ENCODE measurements at regions not wholly inside any gene's neighbourhood (a gene's known extent, or its start where the extent isn't known, plus 50 kb on each side); places are given as distances from the start of the nearest gene placed in this dataset.

DNA sequence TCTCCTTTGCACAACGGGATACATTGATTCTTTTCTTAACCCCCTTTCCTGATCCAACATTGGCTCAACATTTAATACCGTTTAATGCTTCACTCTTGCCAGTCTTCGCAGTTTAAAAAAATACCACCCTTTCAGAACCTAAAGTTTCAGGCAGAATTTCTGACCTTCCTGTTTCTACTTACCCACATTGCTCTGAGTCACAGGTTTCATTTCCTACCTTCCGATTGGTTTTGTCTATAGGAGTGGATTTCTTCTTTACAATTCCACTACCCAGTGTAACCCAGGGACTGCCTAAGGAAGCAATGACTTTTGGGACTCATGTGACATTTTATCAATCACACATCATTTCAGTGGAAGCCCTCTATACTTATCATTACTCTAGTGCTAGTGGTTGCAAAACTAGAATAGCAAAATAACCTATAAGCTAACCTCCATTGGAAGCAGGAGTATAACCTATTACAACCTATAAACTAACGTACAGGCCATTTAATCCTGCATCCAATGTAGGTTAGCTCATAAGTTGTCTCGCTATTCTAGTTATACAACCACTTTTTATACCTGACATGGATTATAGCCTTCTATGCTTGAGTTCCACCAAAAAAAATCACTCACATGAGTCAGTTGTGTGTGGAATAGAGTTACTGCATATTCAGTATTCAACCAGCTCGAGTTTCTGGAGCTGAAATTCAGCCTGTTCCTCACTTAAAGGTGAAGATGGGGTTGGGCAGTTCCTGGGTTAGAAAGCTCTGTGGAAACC, 64.9 kb upstream of the KITLG start:
- Histone ChIP-seq H3K9me3 (no peaks in the 10 kb centered on the region), H3K4me3 (no peak overlapping the region), H3K36me3 (no peaks in the 10 kb centered on the region), H3K4me1 (no peaks in the 10 kb centered on the region), H3K27me3 (no peaks in the 10 kb centered on the region), H3K27ac (no peak overlapping the region)
- intact Hi-C loops (cut with DNase I) = no loop called here
- TF ChIP-seq, protein P1, sequence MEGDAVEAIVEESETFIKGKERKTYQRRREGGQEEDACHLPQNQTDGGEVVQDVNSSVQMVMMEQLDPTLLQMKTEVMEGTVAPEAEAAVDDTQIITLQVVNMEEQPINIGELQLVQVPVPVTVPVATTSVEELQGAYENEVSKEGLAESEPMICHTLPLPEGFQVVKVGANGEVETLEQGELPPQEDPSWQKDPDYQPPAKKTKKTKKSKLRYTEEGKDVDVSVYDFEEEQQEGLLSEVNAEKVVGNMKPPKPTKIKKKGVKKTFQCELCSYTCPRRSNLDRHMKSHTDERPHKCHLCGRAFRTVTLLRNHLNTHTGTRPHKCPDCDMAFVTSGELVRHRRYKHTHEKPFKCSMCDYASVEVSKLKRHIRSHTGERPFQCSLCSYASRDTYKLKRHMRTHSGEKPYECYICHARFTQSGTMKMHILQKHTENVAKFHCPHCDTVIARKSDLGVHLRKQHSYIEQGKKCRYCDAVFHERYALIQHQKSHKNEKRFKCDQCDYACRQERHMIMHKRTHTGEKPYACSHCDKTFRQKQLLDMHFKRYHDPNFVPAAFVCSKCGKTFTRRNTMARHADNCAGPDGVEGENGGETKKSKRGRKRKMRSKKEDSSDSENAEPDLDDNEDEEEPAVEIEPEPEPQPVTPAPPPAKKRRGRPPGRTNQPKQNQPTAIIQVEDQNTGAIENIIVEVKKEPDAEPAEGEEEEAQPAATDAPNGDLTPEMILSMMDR (IDR thresholded peaks at IDR 0.05) = no peak
- no peak for DNase-seq (ENCODE audit: low spot score in 2 of 2)

DNA sequence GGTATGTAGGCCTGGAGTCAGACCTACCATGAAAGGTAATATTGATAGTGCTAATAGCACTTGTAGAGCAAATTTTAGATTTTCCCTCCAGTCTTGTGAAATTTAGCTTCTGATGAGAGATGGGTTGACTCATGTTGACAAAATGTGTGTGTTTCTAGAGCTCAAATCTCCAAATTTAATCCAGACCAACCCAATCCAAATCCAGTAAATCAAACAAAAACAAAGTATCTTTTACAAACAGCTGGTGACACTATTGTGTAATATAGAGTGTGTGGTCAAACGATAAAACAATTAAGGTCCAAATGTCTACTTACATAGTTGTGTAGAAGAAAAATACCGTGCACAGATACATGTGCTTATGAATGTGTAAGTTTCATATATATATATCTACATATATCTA, 63.4 kb upstream of the KITLG start:
- Histone ChIP-seq H3K27ac (no peak overlapping the region), H3K36me3 (no peaks in the 10 kb centered on the region), H3K4me1 (no peaks in the 10 kb centered on the region), H3K4me3 (no peak overlapping the region), H3K9me3 (no peaks in the 10 kb centered on the region), H3K27me3 (no peaks in the 10 kb centered on the region)
- DNase-seq (ENCODE audit: low spot score in 2 of 2) = no peak
- intact Hi-C loops (cut with DNase I) = no loop called here
- TF ChIP-seq, protein P1 (IDR thresholded peaks at IDR 0.05) = no peak

DNA sequence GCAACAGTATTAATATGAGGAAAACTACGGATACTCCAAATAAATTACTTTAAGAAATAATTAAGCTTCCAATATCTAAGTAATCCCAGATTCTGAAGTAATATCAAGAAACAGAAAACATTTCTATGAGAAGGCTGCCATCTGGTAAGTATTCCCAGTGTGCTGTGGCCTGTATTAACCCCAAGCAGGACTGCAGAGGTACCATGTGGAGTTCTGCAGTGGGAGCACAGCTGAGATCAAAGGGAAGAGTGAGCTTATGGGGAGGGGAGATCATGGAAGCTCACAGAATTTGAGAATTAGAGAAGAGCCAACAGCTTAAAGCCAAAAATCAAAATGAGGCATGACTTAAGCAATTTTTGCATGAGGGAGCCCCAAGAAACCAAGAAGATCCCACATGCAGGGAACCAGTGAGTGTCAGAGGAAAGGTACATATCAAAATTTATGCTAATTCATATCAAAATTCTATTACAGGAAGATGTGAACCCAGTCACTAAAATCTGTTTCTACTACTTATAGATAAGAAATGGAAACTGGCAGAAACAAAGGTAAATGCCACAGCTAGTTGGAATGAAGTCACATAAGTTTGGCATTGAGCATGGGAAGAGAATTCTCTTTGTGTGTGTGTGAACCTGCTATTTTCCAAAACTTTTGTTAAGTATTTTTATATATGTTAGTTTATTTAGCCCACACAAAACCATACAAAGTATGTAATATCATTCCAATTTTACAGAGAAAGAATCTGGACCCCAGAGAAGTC, 62.6 kb upstream of the KITLG start:
- Histone ChIP-seq H3K4me3 (no peak overlapping the region), H3K27ac (no peak overlapping the region), H3K36me3 (no peaks in the 10 kb centered on the region), H3K27me3 (no peaks in the 10 kb centered on the region), H3K9me3 (no peaks in the 10 kb centered on the region), H3K4me1 (no peaks in the 10 kb centered on the region)
- TF ChIP-seq, protein P1 (IDR thresholded peaks at IDR 0.05) = no peak
- intact Hi-C loops (cut with DNase I) = no loop called here
- DNase-seq (ENCODE audit: low spot score in 2 of 2) = no peak

DNA sequence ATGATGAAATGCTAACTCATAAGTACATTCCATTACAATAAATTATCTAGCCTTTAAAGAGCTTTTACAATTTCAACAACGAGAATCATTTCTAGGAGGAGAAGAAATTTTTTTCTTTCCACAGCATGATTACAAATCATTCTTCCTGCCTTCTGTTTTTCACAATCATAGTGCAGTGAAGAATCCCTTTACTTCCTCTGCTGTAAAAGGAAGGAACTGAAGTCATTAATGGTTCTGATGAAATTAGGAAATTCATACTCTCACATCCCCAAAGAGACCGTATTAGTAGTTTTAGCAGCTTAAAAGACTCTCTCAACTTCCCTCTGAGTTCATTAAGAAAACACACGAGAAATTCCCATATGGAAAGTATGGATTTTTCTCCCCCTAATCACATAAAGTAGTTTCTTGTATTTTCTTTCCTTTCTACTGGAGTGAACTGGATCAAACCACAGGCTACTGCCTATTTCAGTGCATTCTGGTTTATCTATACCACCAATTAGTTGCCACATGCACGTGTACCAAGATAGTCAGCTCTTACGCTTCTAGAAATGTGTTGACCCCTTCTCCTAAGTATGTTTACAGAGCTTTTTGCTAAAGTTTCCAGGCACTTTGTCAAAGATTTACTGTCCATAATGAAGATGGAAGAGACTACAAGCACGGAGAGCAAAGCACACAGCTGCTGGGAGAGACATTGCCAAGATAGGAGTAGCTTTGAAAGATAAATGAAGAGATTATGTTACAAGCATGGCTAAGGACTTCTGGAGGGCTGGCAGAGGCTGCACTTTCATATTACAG, 58.9 kb upstream of the KITLG start:
- H3K4me3 ChIP-seq = no peak overlapping the region
- DNase-seq (ENCODE audit: low spot score in 2 of 2) = no peak
- intact Hi-C loops (cut with DNase I) = no loop called here

DNA sequence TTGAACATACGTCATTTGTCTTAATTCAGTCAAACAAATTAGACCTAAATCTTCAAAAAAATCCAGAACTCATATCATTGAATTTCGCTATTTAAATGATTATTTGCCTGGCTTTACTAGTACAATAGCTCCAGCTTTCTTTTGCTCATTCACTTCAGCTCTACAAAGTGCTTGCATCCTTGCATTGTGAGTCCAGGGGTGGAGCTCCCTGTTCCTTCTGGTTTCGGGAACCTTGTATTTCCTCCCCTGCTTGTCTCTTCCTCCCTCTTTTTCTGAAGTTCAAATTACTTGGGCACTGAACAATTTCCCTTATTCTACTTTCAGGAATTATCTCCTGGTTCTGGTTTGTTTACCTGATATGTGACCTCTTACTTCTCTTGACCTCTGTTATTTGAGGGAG, 58.1 kb upstream of the KITLG start:
- H3K4me3 ChIP-seq = no peak overlapping the region

More for the DNA sequence above, 58.9 kb upstream of the KITLG start:
- Histone ChIP-seq H3K4me1 (no peaks in the 10 kb centered on the region), H3K36me3 (no peaks in the 10 kb centered on the region), H3K27ac (peak overlapping the region in 1 of 2 donors; percentile 6), H3K9me3 (no peaks in the 10 kb centered on the region), H3K27me3 (no peaks in the 10 kb centered on the region)
- TF ChIP-seq, protein P1 (IDR thresholded peaks at IDR 0.05) = no peak

More for the DNA sequence above, 58.1 kb upstream of the KITLG start:
- intact Hi-C loops (cut with DNase I) = no loop called here
- H3K4me1 ChIP-seq = no peaks in the 10 kb centered on the region
- H3K9me3 ChIP-seq = no peaks in the 10 kb centered on the region
- TF ChIP-seq, protein P1 (IDR thresholded peaks at IDR 0.05) = no peak
- no peaks in the 10 kb centered on the region for H3K36me3 ChIP-seq
- no peaks in the 10 kb centered on the region for H3K27me3 ChIP-seq
- no peak overlapping the region for H3K27ac ChIP-seq
- no peak for DNase-seq (ENCODE audit: low spot score in 2 of 2)
